ENCODE measurements at regions not wholly inside any gene's neighbourhood (a gene's known extent, or its start where the extent isn't known, plus 50 kb on each side); places are given as distances from the start of the nearest gene placed in this dataset.

DNA sequence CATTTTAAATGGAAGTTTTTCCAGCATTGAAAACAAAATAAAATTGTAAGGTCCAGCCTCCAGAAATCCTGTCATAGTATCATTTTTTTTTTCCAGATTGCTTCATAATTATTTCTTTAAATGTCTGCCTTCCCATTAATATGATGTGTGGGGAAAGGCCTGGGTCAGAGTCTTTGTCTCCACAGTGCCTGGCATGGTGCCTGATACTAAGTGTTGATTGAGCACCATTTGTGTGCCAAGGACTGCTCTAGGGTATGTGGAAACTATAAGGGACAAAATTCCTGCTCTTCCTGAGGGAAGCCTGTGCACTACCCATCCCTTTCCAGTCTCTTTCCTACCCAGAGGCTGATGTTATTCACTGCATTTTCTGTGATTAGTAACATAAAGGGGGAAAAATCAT, 53.1 kb upstream of the BEND4 start:
- H3K27me3 ChIP-seq (ENCODE audit: insufficient read depth, poor library complexity, severe bottlenecking) = no peaks in the 10 kb centered on the region
- TF ChIP-seq POLR2AphosphoS5 (IDR thresholded peaks at IDR 0.05; ENCODE audit: low read depth) (no peak), SPI1 (IDR thresholded peaks at IDR 0.05; ENCODE audit: borderline replicate concordance, low read depth) (no peak), GABPA (IDR thresholded peaks at IDR 0.05; ENCODE audit: low read depth) (no peak)
- TF ChIP-seq, protein P1, sequence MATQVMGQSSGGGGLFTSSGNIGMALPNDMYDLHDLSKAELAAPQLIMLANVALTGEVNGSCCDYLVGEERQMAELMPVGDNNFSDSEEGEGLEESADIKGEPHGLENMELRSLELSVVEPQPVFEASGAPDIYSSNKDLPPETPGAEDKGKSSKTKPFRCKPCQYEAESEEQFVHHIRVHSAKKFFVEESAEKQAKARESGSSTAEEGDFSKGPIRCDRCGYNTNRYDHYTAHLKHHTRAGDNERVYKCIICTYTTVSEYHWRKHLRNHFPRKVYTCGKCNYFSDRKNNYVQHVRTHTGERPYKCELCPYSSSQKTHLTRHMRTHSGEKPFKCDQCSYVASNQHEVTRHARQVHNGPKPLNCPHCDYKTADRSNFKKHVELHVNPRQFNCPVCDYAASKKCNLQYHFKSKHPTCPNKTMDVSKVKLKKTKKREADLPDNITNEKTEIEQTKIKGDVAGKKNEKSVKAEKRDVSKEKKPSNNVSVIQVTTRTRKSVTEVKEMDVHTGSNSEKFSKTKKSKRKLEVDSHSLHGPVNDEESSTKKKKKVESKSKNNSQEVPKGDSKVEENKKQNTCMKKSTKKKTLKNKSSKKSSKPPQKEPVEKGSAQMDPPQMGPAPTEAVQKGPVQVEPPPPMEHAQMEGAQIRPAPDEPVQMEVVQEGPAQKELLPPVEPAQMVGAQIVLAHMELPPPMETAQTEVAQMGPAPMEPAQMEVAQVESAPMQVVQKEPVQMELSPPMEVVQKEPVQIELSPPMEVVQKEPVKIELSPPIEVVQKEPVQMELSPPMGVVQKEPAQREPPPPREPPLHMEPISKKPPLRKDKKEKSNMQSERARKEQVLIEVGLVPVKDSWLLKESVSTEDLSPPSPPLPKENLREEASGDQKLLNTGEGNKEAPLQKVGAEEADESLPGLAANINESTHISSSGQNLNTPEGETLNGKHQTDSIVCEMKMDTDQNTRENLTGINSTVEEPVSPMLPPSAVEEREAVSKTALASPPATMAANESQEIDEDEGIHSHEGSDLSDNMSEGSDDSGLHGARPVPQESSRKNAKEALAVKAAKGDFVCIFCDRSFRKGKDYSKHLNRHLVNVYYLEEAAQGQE (IDR thresholded peaks at IDR 0.05; ENCODE audit: insufficient replicate concordance, low read depth) = no peak
- TF ChIP-seq, protein P2, sequence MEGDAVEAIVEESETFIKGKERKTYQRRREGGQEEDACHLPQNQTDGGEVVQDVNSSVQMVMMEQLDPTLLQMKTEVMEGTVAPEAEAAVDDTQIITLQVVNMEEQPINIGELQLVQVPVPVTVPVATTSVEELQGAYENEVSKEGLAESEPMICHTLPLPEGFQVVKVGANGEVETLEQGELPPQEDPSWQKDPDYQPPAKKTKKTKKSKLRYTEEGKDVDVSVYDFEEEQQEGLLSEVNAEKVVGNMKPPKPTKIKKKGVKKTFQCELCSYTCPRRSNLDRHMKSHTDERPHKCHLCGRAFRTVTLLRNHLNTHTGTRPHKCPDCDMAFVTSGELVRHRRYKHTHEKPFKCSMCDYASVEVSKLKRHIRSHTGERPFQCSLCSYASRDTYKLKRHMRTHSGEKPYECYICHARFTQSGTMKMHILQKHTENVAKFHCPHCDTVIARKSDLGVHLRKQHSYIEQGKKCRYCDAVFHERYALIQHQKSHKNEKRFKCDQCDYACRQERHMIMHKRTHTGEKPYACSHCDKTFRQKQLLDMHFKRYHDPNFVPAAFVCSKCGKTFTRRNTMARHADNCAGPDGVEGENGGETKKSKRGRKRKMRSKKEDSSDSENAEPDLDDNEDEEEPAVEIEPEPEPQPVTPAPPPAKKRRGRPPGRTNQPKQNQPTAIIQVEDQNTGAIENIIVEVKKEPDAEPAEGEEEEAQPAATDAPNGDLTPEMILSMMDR (IDR thresholded peaks at IDR 0.05; ENCODE audit: insufficient read depth, low read length) = no peak
- H3K4me3 ChIP-seq (replicated peaks; ENCODE audit: insufficient read depth, low read length) = no peak overlapping the region
- no peak overlapping the region for H3K27ac ChIP-seq (replicated peaks)
- DNase-seq (ENCODE audit: low read depth in 1 of 2, low spot score in 1 of 2) = no peak

DNA sequence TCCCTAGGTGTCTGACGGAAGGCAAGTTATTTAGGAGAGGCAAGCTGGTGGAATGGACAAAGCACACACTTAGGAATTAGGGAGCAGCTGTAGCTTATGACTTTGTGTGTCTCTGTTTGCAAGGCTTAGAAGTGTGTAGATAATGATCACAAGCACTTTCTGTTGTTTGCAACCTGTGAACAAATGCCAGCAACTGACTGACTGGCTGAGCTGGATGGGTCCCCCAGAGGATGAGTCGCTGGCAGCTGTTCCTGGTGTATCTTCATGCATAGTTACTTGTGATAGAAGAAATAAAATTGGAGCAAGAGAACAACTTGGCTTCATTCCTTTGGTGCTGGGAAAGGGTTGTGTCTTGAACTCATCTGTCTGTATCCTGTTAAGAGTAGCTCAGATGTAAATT, 64.2 kb upstream of the BEND4 start:
- DNase-seq (ENCODE audit: low read depth in 1 of 2, low spot score in 1 of 2) = no peak
- Histone ChIP-seq H3K4me3 (replicated peaks; ENCODE audit: insufficient read depth, low read length) (no peak overlapping the region), H3K27ac (replicated peaks) (no peak overlapping the region), H3K27me3 (ENCODE audit: insufficient read depth, poor library complexity, severe bottlenecking) (no peaks in the 10 kb centered on the region)
- TF ChIP-seq POLR2AphosphoS5 (IDR thresholded peaks at IDR 0.05; ENCODE audit: low read depth) (no peak), GABPA (IDR thresholded peaks at IDR 0.05; ENCODE audit: low read depth) (no peak), SPI1 (IDR thresholded peaks at IDR 0.05; ENCODE audit: borderline replicate concordance, low read depth) (no peak)
- TF ChIP-seq, protein P2 (IDR thresholded peaks at IDR 0.05; ENCODE audit: insufficient read depth, low read length) = no peak
- TF ChIP-seq, protein P1 (IDR thresholded peaks at IDR 0.05; ENCODE audit: insufficient replicate concordance, low read depth) = no peak

DNA sequence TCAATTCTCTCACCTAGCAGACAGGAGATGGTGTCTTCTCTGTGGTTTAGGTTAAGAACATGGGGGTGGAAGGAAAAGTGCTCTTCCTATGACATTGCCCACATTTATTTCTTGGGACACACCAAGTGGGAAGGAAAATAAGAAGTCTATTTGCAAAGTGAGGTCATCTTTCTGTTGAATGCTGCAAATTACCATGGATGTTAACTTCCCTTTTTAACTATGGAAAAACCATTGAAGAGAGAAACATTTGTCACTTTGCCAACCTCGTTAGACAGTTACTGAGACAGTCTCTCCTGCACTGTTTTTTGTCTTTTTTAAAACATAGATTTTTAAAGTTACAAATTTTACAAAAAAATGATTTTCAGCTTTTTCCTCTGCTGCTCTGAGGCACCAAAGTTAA, 72.8 kb upstream of the BEND4 start:
- TF ChIP-seq, protein P1 (IDR thresholded peaks at IDR 0.05; ENCODE audit: insufficient replicate concordance, low read depth) = no peak
- TF ChIP-seq GABPA (IDR thresholded peaks at IDR 0.05; ENCODE audit: low read depth) (no peak), POLR2AphosphoS5 (IDR thresholded peaks at IDR 0.05; ENCODE audit: low read depth) (no peak), SPI1 (IDR thresholded peaks at IDR 0.05; ENCODE audit: borderline replicate concordance, low read depth) (no peak)
- TF ChIP-seq, protein P2 (IDR thresholded peaks at IDR 0.05; ENCODE audit: insufficient read depth, low read length) = no peak
- H3K4me3 ChIP-seq (replicated peaks; ENCODE audit: insufficient read depth, low read length) = no peak overlapping the region
- DNase-seq (ENCODE audit: low read depth in 1 of 2, low spot score in 1 of 2) = no peak
- no peaks in the 10 kb centered on the region for H3K27me3 ChIP-seq (ENCODE audit: insufficient read depth, poor library complexity, severe bottlenecking)
- H3K27ac ChIP-seq (replicated peaks) = no peak overlapping the region
